Left lung (tissue), 4 donors: ENCODE measurements at regions not wholly inside any gene's neighbourhood (a gene's known extent, or its start where the extent isn't known, plus 50 kb on each side); places are given as distances from the start of the nearest gene placed in this dataset.
"Not testable (repeated sequence)": the region's sequence is repeated elsewhere in the genome, so short reads cannot be mapped to it uniquely, and the experiment has no call there.

Source experiments
- ATAC-seq: fragments of 200-7000 bp; cut with Tn5 transposase; one replicate; pipeline ENCODE4 v1.9.1; 2020; ENCODE audit warnings: moderate library complexity
- DNase-seq, 4 donors: peaks; one replicate each; pipeline ENCODE4 v3.0.0-alpha.2; 2013 to 2020
- H3K27ac ChIP-seq, 2 donors: fragments of 200-600 bp; sonication (generic) in 1 of 2; one replicate each; pipeline versions ENCODE4 v1.5.0 to v1.8.0; 2020 to 2021
- H3K27me3 ChIP-seq, 2 donors: fragments of 200-600 bp; sonication (generic) in 1 of 2; one replicate each; pipeline versions ENCODE4 v1.5.0 to v1.8.0; 2020 to 2021
- H3K36me3 ChIP-seq, 2 donors: fragments of 200-600 bp; sonication (generic) in 1 of 2; one replicate each; pipeline versions ENCODE4 v1.5.0 to v1.8.0; 2020 to 2021
- H3K4me1 ChIP-seq, 2 donors: fragments of 200-600 bp; one replicate each; pipeline ENCODE4 v1.8.0; 2021
- H3K4me3 ChIP-seq, 2 donors: fragments of 200-600 bp; sonication (generic) in 1 of 2; one replicate each; pipeline versions ENCODE4 v1.5.0 to v1.8.0; 2020 to 2021; ENCODE audit warnings: mild to moderate bottlenecking in 1 of 2
- H3K9me3 ChIP-seq, 2 donors: fragments of 200-600 bp; sonication (generic) in 1 of 2; one replicate each; pipeline versions ENCODE4 v1.5.0 to v1.8.0; 2020 to 2021
- CTCF ChIP-seq, 2 donors: fragments of 200-600 bp; sonication (generic) in 1 of 2; IDR thresholded peaks; one replicate each; pipeline versions ENCODE4 v1.5.0 to v1.8.0; 2021; ENCODE audit warnings: antibody characterized with exemption in 2 of 2
- intact Hi-C, 2 donors: fragments of 100-400 bp; cut with DNase I; formaldehyde crosslinking; loops; one replicate each; pipeline versions ENCODE4 v1.11.2 to v1.14.2; 2022
- donor health status: DM: no; HTN: yes; CAD: no.
- donor health status: DM: no; HTN: no; CAD: no.

GRCh38 chr4:69030326-69030725 lies 65.9 kb upstream of the UGT2B7 start:
- intact Hi-C loops, result no loop called here
- Histone ChIP-seq H3K4me1 (no peaks in the 10 kb centered on the region), H3K36me3 (no peaks in the 10 kb centered on the region), H3K27ac (no peak overlapping the region), H3K4me3 (no peak overlapping the region), H3K9me3 (peaks cover 0 to 5% of the 10 kb centered on the region in 2 donors), H3K27me3 (no peaks in the 10 kb centered on the region)
- ATAC-seq (no peak), DNase-seq (no peak)
- no peak for TF ChIP-seq CTCF (IDR thresholded peaks at IDR 0.05)

- H3K27ac ChIP-seq, result no peak overlapping the region
- H3K36me3 ChIP-seq, result no peaks in the 10 kb centered on the region
- TF ChIP-seq CTCF (IDR thresholded peaks at IDR 0.05), result no peak
- H3K4me1 ChIP-seq, result no peaks in the 10 kb centered on the region
- DNase-seq (no peak), ATAC-seq (no peak)
- peaks cover 0 to 6% of the 10 kb centered on the region in 2 donors for H3K9me3 ChIP-seq
- intact Hi-C loops, result no loop called here
- no peak overlapping the region for H3K4me3 ChIP-seq
- no peaks in the 10 kb centered on the region for H3K27me3 ChIP-seq
Measured at GRCh38 chr4:69032847-69033638, 63.2 kb upstream of the UGT2B7 start.

- ATAC-seq, H3K4me3 ChIP-seq, intact Hi-C loops: not testable (repeated sequence)
Measured at GRCh38 chr4:69034315-69034740, 61.9 kb upstream of the UGT2B7 start.

GRCh38 chr4:69038582-69038981 lies 57.7 kb upstream of the UGT2B7 start:
- H3K4me3 ChIP-seq, result no peak overlapping the region
- no peaks in the 10 kb centered on the region for H3K27me3 ChIP-seq
- no peak overlapping the region for H3K27ac ChIP-seq
- no peaks in the 10 kb centered on the region for H3K36me3 ChIP-seq
- peaks cover 0 to 6% of the 10 kb centered on the region in 2 donors for H3K9me3 ChIP-seq
- no peaks in the 10 kb centered on the region for H3K4me1 ChIP-seq
- no peak for DNase-seq
- intact Hi-C loops, result no loop called here
- ATAC-seq, result no peak
- no peak for TF ChIP-seq CTCF (IDR thresholded peaks at IDR 0.05)

More at GRCh38 chr4:69034315-69034740, 61.9 kb upstream of the UGT2B7 start:
- not testable (repeated sequence) for DNase-seq, H3K9me3 ChIP-seq, H3K4me1 ChIP-seq, H3K27ac ChIP-seq, H3K36me3 ChIP-seq, H3K27me3 ChIP-seq

GRCh38 chr4:69039071-69039470 lies 57.2 kb upstream of the UGT2B7 start:
- H3K27ac ChIP-seq, result no peak overlapping the region
- H3K27me3 ChIP-seq, result no peaks in the 10 kb centered on the region
- intact Hi-C loops, result no loop called here
- DNase-seq (no peak), ATAC-seq (no peak)
- no peak for TF ChIP-seq CTCF (IDR thresholded peaks at IDR 0.05)
- no peaks in the 10 kb centered on the region for H3K36me3 ChIP-seq
- peaks cover 0 to 5% of the 10 kb centered on the region in 2 donors for H3K9me3 ChIP-seq
- H3K4me3 ChIP-seq, result no peak overlapping the region
- H3K4me1 ChIP-seq, result no peaks in the 10 kb centered on the region

- Histone ChIP-seq H3K9me3 (no peaks in the 10 kb centered on the region), H3K4me3 (no peak overlapping the region), H3K27me3 (no peaks in the 10 kb centered on the region), H3K4me1 (no peaks in the 10 kb centered on the region), H3K27ac (no peak overlapping the region), H3K36me3 (no peaks in the 10 kb centered on the region)
- ATAC-seq (no peak), DNase-seq (no peak)
- no peak for TF ChIP-seq CTCF (IDR thresholded peaks at IDR 0.05)
- intact Hi-C loops, result no loop called here
Measured at GRCh38 chr4:69044247-69044646, 52.0 kb upstream of the UGT2B7 start.
